ENCODE measurements at regions not wholly inside any gene's neighbourhood (a gene's known extent, or its start where the extent isn't known, plus 50 kb on each side); places are given as distances from the start of the nearest gene placed in this dataset.

DNA sequence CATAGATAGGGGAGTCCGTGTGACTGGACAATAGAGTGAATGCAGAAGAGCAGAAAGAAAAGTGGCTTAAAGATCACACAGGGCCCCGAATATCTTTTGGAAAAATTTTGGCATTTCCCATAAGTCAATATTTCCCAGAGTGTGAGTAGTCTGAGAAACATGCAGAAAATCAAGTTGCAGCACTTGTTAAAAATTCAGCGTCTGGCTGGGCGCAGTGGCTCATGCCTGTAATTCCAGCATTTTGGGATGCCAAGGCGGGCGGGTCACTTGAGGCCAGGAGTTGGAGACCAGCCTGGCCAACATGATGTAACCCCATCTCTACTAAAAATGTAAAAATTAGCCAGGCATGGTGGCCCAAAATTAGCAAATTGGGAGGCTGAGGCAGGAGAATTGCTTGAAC, 227.0 kb downstream of the DRD1 start:
- no peak overlapping the region for H3K4me3 ChIP-seq (ENCODE audit: low read length)
- peak; percentile 78 for DNase-seq (ENCODE audit: low read depth)
- TF ChIP-seq, protein P1, sequence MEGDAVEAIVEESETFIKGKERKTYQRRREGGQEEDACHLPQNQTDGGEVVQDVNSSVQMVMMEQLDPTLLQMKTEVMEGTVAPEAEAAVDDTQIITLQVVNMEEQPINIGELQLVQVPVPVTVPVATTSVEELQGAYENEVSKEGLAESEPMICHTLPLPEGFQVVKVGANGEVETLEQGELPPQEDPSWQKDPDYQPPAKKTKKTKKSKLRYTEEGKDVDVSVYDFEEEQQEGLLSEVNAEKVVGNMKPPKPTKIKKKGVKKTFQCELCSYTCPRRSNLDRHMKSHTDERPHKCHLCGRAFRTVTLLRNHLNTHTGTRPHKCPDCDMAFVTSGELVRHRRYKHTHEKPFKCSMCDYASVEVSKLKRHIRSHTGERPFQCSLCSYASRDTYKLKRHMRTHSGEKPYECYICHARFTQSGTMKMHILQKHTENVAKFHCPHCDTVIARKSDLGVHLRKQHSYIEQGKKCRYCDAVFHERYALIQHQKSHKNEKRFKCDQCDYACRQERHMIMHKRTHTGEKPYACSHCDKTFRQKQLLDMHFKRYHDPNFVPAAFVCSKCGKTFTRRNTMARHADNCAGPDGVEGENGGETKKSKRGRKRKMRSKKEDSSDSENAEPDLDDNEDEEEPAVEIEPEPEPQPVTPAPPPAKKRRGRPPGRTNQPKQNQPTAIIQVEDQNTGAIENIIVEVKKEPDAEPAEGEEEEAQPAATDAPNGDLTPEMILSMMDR (conservative IDR thresholded peaks at IDR 0.05; ENCODE audit: low read length) = no peak

DNA sequence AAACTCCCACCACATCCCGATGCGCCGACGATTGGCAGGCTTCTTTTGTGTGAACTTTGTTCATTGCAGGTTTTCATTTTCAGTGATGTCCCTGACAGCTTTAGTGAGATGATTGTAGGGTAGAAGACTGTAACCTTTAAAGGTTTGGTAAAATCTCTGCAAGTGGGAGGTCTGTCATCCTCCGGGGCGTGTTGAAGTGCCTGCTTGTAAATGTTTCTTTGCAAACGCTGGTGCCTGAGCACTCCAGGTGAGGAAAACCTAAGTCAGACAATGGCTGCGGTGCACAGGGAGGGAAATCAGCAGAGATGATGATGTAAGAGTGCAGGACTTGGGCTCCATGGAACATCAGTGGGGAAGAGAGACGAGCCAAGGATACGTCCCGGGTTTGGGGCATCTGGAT, 228.1 kb downstream of the DRD1 start:
- no peak overlapping the region for H3K4me3 ChIP-seq (ENCODE audit: low read length)
- no peak for DNase-seq (ENCODE audit: low read depth)
- TF ChIP-seq, protein P1 (conservative IDR thresholded peaks at IDR 0.05; ENCODE audit: low read length) = no peak

DNA sequence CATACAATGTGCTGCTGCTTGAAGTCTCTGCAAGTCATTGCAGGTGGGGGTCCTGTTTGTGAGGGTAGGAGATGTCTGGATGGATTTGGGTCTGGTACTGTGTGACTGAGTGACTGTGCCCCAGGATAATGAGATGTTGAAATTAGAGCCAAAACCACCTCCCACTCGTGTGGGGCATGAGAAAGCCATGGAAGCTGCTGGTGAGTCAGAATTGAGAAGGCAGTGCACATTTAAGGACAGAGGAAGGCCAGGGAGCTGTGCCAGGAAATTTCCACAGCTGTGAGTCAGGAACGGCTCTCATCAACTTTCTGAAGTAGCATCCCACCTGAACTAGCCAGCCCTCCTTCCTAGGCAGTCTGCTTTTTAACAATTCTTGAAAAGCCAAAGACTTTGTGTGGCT, 229.8 kb downstream of the DRD1 start:
- TF ChIP-seq, protein P1 (conservative IDR thresholded peaks at IDR 0.05; ENCODE audit: low read length) = no peak
- peak; percentile 83 for DNase-seq (ENCODE audit: low read depth)
- H3K4me3 ChIP-seq (ENCODE audit: low read length) = no peak overlapping the region

DNA sequence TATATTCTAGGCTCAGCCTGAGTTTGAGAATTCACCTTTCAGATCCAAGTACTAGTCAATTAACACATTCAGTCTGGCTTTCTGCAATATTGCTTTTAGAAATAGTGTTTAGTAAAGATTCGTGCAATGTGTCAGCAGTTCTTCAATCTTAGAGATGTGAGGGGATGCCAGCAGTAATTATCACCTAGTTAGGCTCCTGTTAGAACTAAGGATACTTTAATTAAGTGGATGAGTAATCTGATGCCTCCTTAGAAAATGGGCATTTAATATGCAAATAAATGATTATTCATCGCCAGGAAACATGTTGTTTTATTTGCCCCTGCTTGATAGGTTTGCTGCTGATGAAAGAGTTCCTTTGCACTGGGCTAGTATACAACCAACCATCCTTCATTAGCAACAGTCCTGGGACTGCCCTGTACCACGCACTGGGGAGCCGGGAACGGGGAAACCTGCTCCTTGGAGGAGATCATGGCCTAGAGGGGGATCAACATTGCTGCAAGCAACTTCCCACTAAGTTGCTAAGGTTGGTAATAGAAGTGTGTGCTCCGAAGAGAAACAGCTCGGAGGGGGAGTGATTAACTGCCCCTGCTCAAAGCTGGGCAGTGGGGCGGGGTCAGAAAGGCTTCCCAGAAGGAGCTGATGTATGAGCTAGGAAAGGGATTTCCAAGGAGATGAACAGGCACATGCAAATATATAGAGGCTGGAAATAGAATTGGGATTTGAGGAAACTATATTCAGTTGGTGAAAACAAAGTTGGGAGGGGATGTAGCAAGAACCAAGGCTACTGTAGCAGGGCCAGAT, 231.8 kb downstream of the DRD1 start:
- DNase-seq (ENCODE audit: low read depth) = no peak
- TF ChIP-seq, protein P1 (conservative IDR thresholded peaks at IDR 0.05; ENCODE audit: low read length) = no peak

DNA sequence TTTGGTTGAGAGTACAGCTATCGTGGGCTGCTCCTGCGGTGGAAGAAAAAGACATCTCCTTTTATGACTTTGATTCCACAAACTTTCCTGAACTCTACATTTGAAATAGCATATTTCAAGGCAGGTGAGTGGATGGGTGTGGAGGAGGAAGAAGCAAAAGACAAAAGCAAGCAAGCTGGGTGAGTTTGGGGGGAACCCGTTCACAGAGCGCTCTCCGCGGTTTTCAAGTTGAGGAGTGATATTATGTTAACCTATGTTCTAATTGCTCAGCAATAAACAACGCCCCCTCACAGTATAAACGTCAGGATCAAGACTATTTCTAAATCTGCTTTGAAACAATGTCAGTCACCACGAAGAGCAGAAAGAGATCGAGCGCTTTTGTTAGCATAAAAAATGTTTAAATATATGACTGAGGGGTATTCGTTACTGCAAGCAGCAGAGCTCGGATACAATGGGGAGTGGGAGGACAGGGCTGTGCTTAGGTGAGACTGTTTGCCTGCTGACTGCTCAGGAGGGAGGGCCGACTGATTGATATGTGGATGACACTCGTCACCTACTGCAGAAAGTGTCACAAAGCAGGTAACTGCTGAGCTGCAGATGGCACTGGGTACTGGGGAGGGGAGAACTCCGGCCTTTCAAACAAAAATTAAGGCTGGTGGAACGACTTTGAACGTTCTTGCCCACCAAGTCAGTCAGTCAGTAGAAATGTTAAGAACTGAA, 236.5 kb downstream of the DRD1 start:
- H3K4me3 ChIP-seq (ENCODE audit: low read length) = no peak overlapping the region
- TF ChIP-seq, protein P1 (conservative IDR thresholded peaks at IDR 0.05; ENCODE audit: low read length) = no peak
- no peak for DNase-seq (ENCODE audit: low read depth)

More for the DNA sequence above, 231.8 kb downstream of the DRD1 start:
- no peak overlapping the region for H3K4me3 ChIP-seq (ENCODE audit: low read length)

DNA sequence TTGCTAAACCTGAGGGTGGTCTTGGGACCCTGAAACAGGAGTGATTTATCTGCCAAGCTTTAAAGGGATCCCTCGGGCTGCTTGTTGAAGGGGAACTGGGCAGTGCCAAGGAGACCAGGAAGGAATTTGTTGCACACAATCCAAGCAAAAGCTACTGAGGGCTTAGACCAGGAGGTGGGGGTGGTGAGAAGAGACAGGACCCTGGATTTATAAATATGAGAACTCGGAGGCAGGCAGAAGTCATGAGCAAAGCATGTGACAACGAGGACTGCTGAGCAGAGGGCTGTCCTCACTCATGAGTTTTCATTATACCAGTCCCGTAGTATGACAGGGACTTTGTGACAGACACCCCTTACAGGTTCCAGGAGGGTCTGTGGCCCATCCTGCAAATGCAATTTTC, 237.3 kb downstream of the DRD1 start:
- no peak overlapping the region for H3K4me3 ChIP-seq (ENCODE audit: low read length)
- DNase-seq (ENCODE audit: low read depth) = no peak
- TF ChIP-seq, protein P1 (conservative IDR thresholded peaks at IDR 0.05; ENCODE audit: low read length) = no peak
